ENCODE measurements at regions not wholly inside any gene's neighbourhood (a gene's known extent, or its start where the extent isn't known, plus 50 kb on each side); places are given as distances from the start of the nearest gene placed in this dataset.

GRCh38 chr16:66304961-66305360 is 61.5 kb upstream of the CDH5 start:
- TF ChIP-seq POLR2AphosphoS5 (IDR thresholded peaks at IDR 0.05) (no peak), CTCF (IDR thresholded peaks at IDR 0.05) (no peak), POLR2A (IDR thresholded peaks at IDR 0.05; ENCODE audit: low read depth) (no peak), EP300 (IDR thresholded peaks at IDR 0.05) (no peak)
